HL-60 (cell line): ENCODE measurements at regions not wholly inside any gene's neighbourhood (a gene's known extent, or its start where the extent isn't known, plus 50 kb on each side); places are given as distances from the start of the nearest gene placed in this dataset.

ENCODE experiments used
- DNase-seq, 2 experiments: peaks; one replicate each; pipeline ENCODE4 v3.0.0-alpha.2; 2010 to 2020; ENCODE audit warnings: low read depth in 1 of 2, low spot score in 1 of 2
- H3K27ac ChIP-seq: fragments of 250-450 bp; sonication (Bioruptor Pico); replicated peaks from 2 replicates; pipeline ENCODE4 v1.5.1; 2020; ENCODE audit warnings: mild to moderate bottlenecking, moderate library complexity
- H3K27me3 ChIP-seq: fragments of 250-450 bp; sonication (Bioruptor Pico); 2 replicates; pipeline ENCODE4 v1.5.1; 2021; ENCODE audit warnings: mild to moderate bottlenecking, moderate library complexity; ENCODE audit not compliant: insufficient read depth, poor library complexity, severe bottlenecking
- H3K4me3 ChIP-seq: replicated peaks from 2 replicates; pipeline ENCODE4 v1.5.1; 2011; ENCODE audit warnings: mild to moderate bottlenecking, control low read depth, low read length; ENCODE audit not compliant: insufficient read depth
- CTCF ChIP-seq: IDR thresholded peaks from one replicate; pipeline ENCODE4 v1.5.1; 2011; ENCODE audit warnings: low read length, control low read depth, inconsistent platforms; ENCODE audit not compliant: insufficient read depth
- GABPA ChIP-seq: IDR thresholded peaks from 2 replicates; pipeline ENCODE4 v1.6.1; 2012; ENCODE audit warnings: low read depth
- POLR2AphosphoS5 ChIP-seq: IDR thresholded peaks from 2 replicates; pipeline ENCODE4 v1.6.1; 2012; ENCODE audit warnings: low read depth
- REST ChIP-seq: IDR thresholded peaks from 2 replicates; pipeline ENCODE4 v1.6.1; 2012; ENCODE audit warnings: low read depth; ENCODE audit not compliant: insufficient replicate concordance
- SPI1 ChIP-seq: IDR thresholded peaks from 2 replicates; pipeline ENCODE4 v1.6.1; 2012; ENCODE audit warnings: low read depth, mild to moderate bottlenecking, borderline replicate concordance

GRCh38 chr15:85874236-85874635 lies 79.5 kb upstream of the KLHL25 start:
- Histone ChIP-seq H3K4me3 (no peak overlapping the region), H3K27ac (no peak overlapping the region), H3K27me3 (peaks cover 2% of the 10 kb centered on the region)
- no peak for DNase-seq
- TF ChIP-seq GABPA (no peak), POLR2AphosphoS5 (no peak), SPI1 (no peak), CTCF (no peak), REST (no peak)

GRCh38 chr15:85875756-85876155 lies 81.0 kb upstream of the KLHL25 start:
- TF ChIP-seq REST (no peak), SPI1 (no peak), CTCF (no peak), POLR2AphosphoS5 (no peak), GABPA (no peak)
- peaks cover 2% of the 10 kb centered on the region for H3K27me3 ChIP-seq
- DNase-seq: no peak
- H3K4me3 ChIP-seq: no peak overlapping the region
- no peak overlapping the region for H3K27ac ChIP-seq

- DNase-seq: no peak
- no peak for TF ChIP-seq REST
- TF ChIP-seq SPI1: no peak
- TF ChIP-seq CTCF: no peak
- no peak for TF ChIP-seq POLR2AphosphoS5
- TF ChIP-seq GABPA: no peak
- H3K27ac ChIP-seq: no peak overlapping the region
- peaks cover 4% of the 10 kb centered on the region for H3K27me3 ChIP-seq
- H3K4me3 ChIP-seq: no peak overlapping the region
Observed at GRCh38 chr15:85878828-85879225, 84.1 kb upstream of the KLHL25 start.
